T-cell (primary cell): ENCODE measurements at regions not wholly inside any gene's neighbourhood (a gene's known extent, or its start where the extent isn't known, plus 50 kb on each side); places are given as distances from the start of the nearest gene placed in this dataset.

ENCODE experiments used
- ATAC-seq, 4 experiments: fragments of 200-7000 bp in 3 of 4; fragments of 150-1000 bp in 1 of 4; cut with Tn5 transposase; replicated peaks in 1 of 4; 1 replicate in 3 of 4; 2 replicates in 1 of 4; pipeline ENCODE4 v1.10.0; 2021; ENCODE audit warnings: moderate library complexity in 3 of 4, mild to moderate bottlenecking in 2 of 4, moderate number of reproducible peaks in 1 of 4
- CTCF ChIA-PET, 2 donors: fragments of 300-600 bp; sonication (Branson Sonifier 250); formaldehyde crosslinking; loops; one replicate each; lab custom pipeline; 2022; ENCODE audit warnings: antibody characterized with exemption in 2 of 2; lab: Charles Lee
- POLR2A ChIA-PET, 2 donors: fragments of 300-600 bp; sonication (Branson Sonifier 250); formaldehyde crosslinking; loops; one replicate each; lab custom pipeline; 2022; ENCODE audit warnings: antibody characterized with exemption in 2 of 2; lab: Charles Lee
- DNase-seq, 35 experiments: peaks; one replicate each; pipeline versions ENCODE4 v3.0.0 to v3.0.0-alpha.2; 2013 to 2023
- H3K27ac ChIP-seq: one replicate; pipeline ENCODE4 v1.5.1; 2013; ENCODE audit warnings: low read length
- H3K27me3 ChIP-seq, 2 experiments: replicated peaks in 1 of 2; 1 replicate in 1 of 2; 2 replicates in 1 of 2; pipeline versions ENCODE4 v1.6.1 to v1.7.0; 2013; ENCODE audit warnings: low read length in 1 of 2, mixed read lengths in 1 of 2; ENCODE audit not compliant: control insufficient read depth in 2 of 2, insufficient read depth in 2 of 2; ENCODE audit errors: extremely low read depth in 1 of 2
- H3K36me3 ChIP-seq, 2 donors: 1 replicate in 1 of 2; 2 replicates in 1 of 2; pipeline versions ENCODE4 v1.6.1 to v1.7.0; 2013; ENCODE audit warnings: low read length in 1 of 2; ENCODE audit not compliant: control insufficient read depth in 2 of 2, insufficient read depth in 1 of 2; ENCODE audit errors: extremely low read depth in 1 of 2
- H3K4me1 ChIP-seq, 2 experiments: 1 replicate in 1 of 2; 2 replicates in 1 of 2; pipeline versions ENCODE4 v1.6.1 to v1.7.0; 2013; ENCODE audit warnings: low read length in 2 of 2, mixed read lengths in 1 of 2; ENCODE audit not compliant: insufficient read depth in 2 of 2, control insufficient read depth in 1 of 2; ENCODE audit errors: extremely low read depth in 1 of 2
- H3K4me3 ChIP-seq, 2 donors: 1 replicate in 1 of 2; 2 replicates in 1 of 2; pipeline versions ENCODE4 v1.5.1 to v1.7.0; 2013; ENCODE audit warnings: mild to moderate bottlenecking in 2 of 2, low read length in 1 of 2, moderate library complexity in 1 of 2; ENCODE audit not compliant: control insufficient read depth in 1 of 2; ENCODE audit errors: extremely low read depth in 1 of 2
- H3K9me3 ChIP-seq: 2 replicates; pipeline ENCODE4 v1.7.0; 2013
- H3K27ac Mint-ChIP-seq, 2 donors: one replicate each; pipeline ENCODE4 v1.8.0; 2020 to 2021; ENCODE audit warnings: mild to moderate bottlenecking in 2 of 2, mixed read lengths in 2 of 2
- H3K27me3 Mint-ChIP-seq, 2 donors: one replicate each; pipeline ENCODE4 v1.8.0; 2021 to 2022; ENCODE audit warnings: mixed read lengths in 2 of 2
- H3K36me3 Mint-ChIP-seq: one replicate; pipeline ENCODE4 v1.8.0; 2021; ENCODE audit warnings: mixed read lengths
- H3K4me1 Mint-ChIP-seq, 3 donors: one replicate each; pipeline ENCODE4 v1.8.0; 2020 to 2022; ENCODE audit warnings: mixed read lengths in 3 of 3, mild to moderate bottlenecking in 1 of 3
- H3K4me3 Mint-ChIP-seq, 3 donors: one replicate each; pipeline ENCODE4 v1.8.0; 2020 to 2022; ENCODE audit warnings: mild to moderate bottlenecking in 3 of 3, mixed read lengths in 3 of 3, moderate library complexity in 3 of 3
- H3K9me3 Mint-ChIP-seq, 3 donors: one replicate each; pipeline ENCODE4 v1.8.0; 2020 to 2022; ENCODE audit warnings: mixed read lengths in 3 of 3
- WGBS: methylation state at CpG from one replicate; pipeline ENCODE4 v1.1.5; 2013; ENCODE audit warnings: missing lambda C conversion rate; ENCODE audit not compliant: insufficient coverage; 5-methylcytosine and 5-hydroxymethylcytosine counted together

- H3K36me3 Mint-ChIP-seq: no peaks in the 10 kb centered on the region
- 50% methylated on average over 1 of the region's 1 CpG for WGBS
- Histone ChIP-seq H3K9me3 (peaks cover 2% of the 10 kb centered on the region), H3K4me3 (no peak overlapping the region), H3K27ac (no peak overlapping the region), H3K36me3 (no peaks in the 10 kb centered on the region), H3K4me1 (no peaks in the 10 kb centered on the region), H3K27me3 (no peaks in the 10 kb centered on the region)
- ChIA-PET CTCF (no interaction called here), POLR2A (no interaction called here)
- ATAC-seq (no peak), DNase-seq (no peak)
- no peak overlapping the region for H3K27ac Mint-ChIP-seq
- H3K4me1 Mint-ChIP-seq: no peaks in the 10 kb centered on the region
- H3K4me3 Mint-ChIP-seq: no peak overlapping the region
- no peaks in the 10 kb centered on the region for H3K27me3 Mint-ChIP-seq
- no peaks in the 10 kb centered on the region for H3K9me3 Mint-ChIP-seq
Observed at GRCh38 chr18:14916181-14916580, 168.2 kb downstream of the ANKRD30B start.

- Histone ChIP-seq H3K4me1 (no peaks in the 10 kb centered on the region), H3K36me3 (no peaks in the 10 kb centered on the region), H3K27me3 (no peaks in the 10 kb centered on the region), H3K27ac (no peak overlapping the region), H3K9me3 (peaks cover 2% of the 10 kb centered on the region), H3K4me3 (no peak overlapping the region)
- Mint-ChIP-seq H3K36me3 (no peaks in the 10 kb centered on the region), H3K4me3 (no peak overlapping the region), H3K4me1 (no peaks in the 10 kb centered on the region), H3K27ac (no peak overlapping the region), H3K27me3 (no peaks in the 10 kb centered on the region), H3K9me3 (no peaks in the 10 kb centered on the region)
- CTCF ChIA-PET: no interaction called here
- DNase-seq (no peak), ATAC-seq (no peak)
- 73% methylated on average over 5 of the region's 6 CpGs for WGBS
- POLR2A ChIA-PET: no interaction called here
Observed at GRCh38 chr18:14916851-14917250, 168.9 kb downstream of the ANKRD30B start.

GRCh38 chr18:14917311-14917710 is 169.3 kb downstream of the ANKRD30B start:
- ATAC-seq (no peak), DNase-seq (no peak)
- no peaks in the 10 kb centered on the region for H3K27me3 Mint-ChIP-seq
- ChIA-PET CTCF (no interaction called here), POLR2A (no interaction called here)
- Histone ChIP-seq H3K36me3 (no peaks in the 10 kb centered on the region), H3K9me3 (peaks cover 2% of the 10 kb centered on the region), H3K4me1 (no peaks in the 10 kb centered on the region), H3K4me3 (no peak overlapping the region), H3K27me3 (no peaks in the 10 kb centered on the region), H3K27ac (no peak overlapping the region)
- WGBS: 70% methylated on average over 2 of the region's 3 CpGs
- no peak overlapping the region for H3K27ac Mint-ChIP-seq
- no peak overlapping the region for H3K4me3 Mint-ChIP-seq
- H3K36me3 Mint-ChIP-seq: no peaks in the 10 kb centered on the region
- no peaks in the 10 kb centered on the region for H3K9me3 Mint-ChIP-seq
- no peaks in the 10 kb centered on the region for H3K4me1 Mint-ChIP-seq

GRCh38 chr18:14919666-14920065 is 171.7 kb downstream of the ANKRD30B start:
- no peaks in the 10 kb centered on the region for H3K9me3 Mint-ChIP-seq
- DNase-seq (no peak), ATAC-seq (no peak)
- no peaks in the 10 kb centered on the region for H3K36me3 ChIP-seq
- POLR2A ChIA-PET: no interaction called here
- no peaks in the 10 kb centered on the region for H3K27me3 ChIP-seq
- H3K4me1 ChIP-seq: no peaks in the 10 kb centered on the region
- H3K27ac Mint-ChIP-seq: no peak overlapping the region
- H3K4me1 Mint-ChIP-seq: peaks cover under 1 to 3% (median 1%) of the 10 kb centered on the region in 3 donors
- no peak overlapping the region for H3K4me3 Mint-ChIP-seq
- H3K27ac ChIP-seq: no peak overlapping the region
- H3K27me3 Mint-ChIP-seq: no peaks in the 10 kb centered on the region
- no peak overlapping the region for H3K4me3 ChIP-seq
- no peaks in the 10 kb centered on the region for H3K36me3 Mint-ChIP-seq
- CTCF ChIA-PET: no interaction called here
- WGBS: 0% methylated on average over 1 of the region's 1 CpG
- no peaks in the 10 kb centered on the region for H3K9me3 ChIP-seq

- 80% methylated on average over 3 of the region's 5 CpGs for WGBS
- no peak overlapping the region for H3K4me3 ChIP-seq
- H3K36me3 ChIP-seq: no peaks in the 10 kb centered on the region
- no peak overlapping the region for H3K27ac ChIP-seq
- ChIA-PET CTCF (no interaction called here), POLR2A (no interaction called here)
- no peaks in the 10 kb centered on the region for H3K27me3 ChIP-seq
- no peaks in the 10 kb centered on the region for H3K4me1 ChIP-seq
- H3K9me3 Mint-ChIP-seq: no peaks in the 10 kb centered on the region
- no peaks in the 10 kb centered on the region for H3K9me3 ChIP-seq
- DNase-seq (no peak), ATAC-seq (no peak)
- H3K4me3 Mint-ChIP-seq: no peak overlapping the region
- no peak overlapping the region for H3K27ac Mint-ChIP-seq
- peaks cover 7 to 10% (median 7%) of the 10 kb centered on the region in 3 donors for H3K4me1 Mint-ChIP-seq
- H3K36me3 Mint-ChIP-seq: no peaks in the 10 kb centered on the region
- H3K27me3 Mint-ChIP-seq: no peaks in the 10 kb centered on the region
Observed at GRCh38 chr18:14921031-14921430, 173.1 kb downstream of the ANKRD30B start.

GRCh38 chr18:14921547-14921946 is 173.6 kb downstream of the ANKRD30B start:
- Mint-ChIP-seq H3K27me3 (no peaks in the 10 kb centered on the region), H3K36me3 (no peaks in the 10 kb centered on the region), H3K27ac (no peak overlapping the region), H3K4me1 (peaks cover 7 to 10% (median 7%) of the 10 kb centered on the region in 3 donors), H3K9me3 (no peaks in the 10 kb centered on the region), H3K4me3 (no peak overlapping the region)
- Histone ChIP-seq H3K36me3 (no peaks in the 10 kb centered on the region), H3K4me3 (no peak overlapping the region), H3K27me3 (no peaks in the 10 kb centered on the region), H3K27ac (no peak overlapping the region), H3K9me3 (no peaks in the 10 kb centered on the region), H3K4me1 (no peaks in the 10 kb centered on the region)
- ATAC-seq (no peak), DNase-seq (no peak)
- ChIA-PET POLR2A (no interaction called here), CTCF (no interaction called here)
- WGBS: 80% methylated on average over 2 of the region's 4 CpGs

GRCh38 chr18:14922031-14922430 is 174.1 kb downstream of the ANKRD30B start:
- CTCF ChIA-PET: no interaction called here
- H3K4me3 ChIP-seq: no peak overlapping the region
- Mint-ChIP-seq H3K4me1 (peaks cover 7 to 10% (median 7%) of the 10 kb centered on the region in 3 donors), H3K27ac (no peak overlapping the region), H3K36me3 (no peaks in the 10 kb centered on the region), H3K27me3 (no peaks in the 10 kb centered on the region), H3K9me3 (no peaks in the 10 kb centered on the region), H3K4me3 (no peak overlapping the region)
- no CpG with 5 or more reads among the region's 3 CpGs for WGBS
- no peaks in the 10 kb centered on the region for H3K27me3 ChIP-seq
- POLR2A ChIA-PET: no interaction called here
- no peak overlapping the region for H3K27ac ChIP-seq
- H3K9me3 ChIP-seq: no peaks in the 10 kb centered on the region
- DNase-seq (no peak), ATAC-seq (no peak)
- no peaks in the 10 kb centered on the region for H3K36me3 ChIP-seq
- H3K4me1 ChIP-seq: no peaks in the 10 kb centered on the region
